ENCODE measurements at regions not wholly inside any gene's neighbourhood (a gene's known extent, or its start where the extent isn't known, plus 50 kb on each side); places are given as distances from the start of the nearest gene placed in this dataset.

GRCh38 chr3:177536873-177537272 lies 339.6 kb upstream of the TBL1XR1 start:
- peak; percentile 71 for DNase-seq (ENCODE audit: low spot score)

GRCh38 chr3:177537612-177538011 lies 340.3 kb upstream of the TBL1XR1 start:
- DNase-seq (ENCODE audit: low spot score), result no peak

- DNase-seq (ENCODE audit: low spot score), result peak; percentile 77
These were observed 340.9 kb upstream of the TBL1XR1 start for GRCh38 chr3:177538048-177538749.

GRCh38 chr3:177538750-177539730 lies 341.8 kb upstream of the TBL1XR1 start:
- no peak for DNase-seq (ENCODE audit: low spot score)

- no peak for DNase-seq (ENCODE audit: low spot score)
These were observed 344.3 kb upstream of the TBL1XR1 start for GRCh38 chr3:177541541-177541940.

- DNase-seq (ENCODE audit: low spot score), result no peak
These were observed 348.7 kb upstream of the TBL1XR1 start for GRCh38 chr3:177545964-177546363.

- DNase-seq (ENCODE audit: low spot score), result no peak
These were observed 350.5 kb upstream of the TBL1XR1 start for GRCh38 chr3:177547711-177548350.

GRCh38 chr3:177550667-177551066 lies 353.4 kb upstream of the TBL1XR1 start:
- no peak for DNase-seq (ENCODE audit: low spot score)

- DNase-seq (ENCODE audit: low spot score), result no peak
These were observed 354.2 kb upstream of the TBL1XR1 start for GRCh38 chr3:177551431-177551836.

- DNase-seq (ENCODE audit: low spot score), result no peak
These were observed 354.8 kb upstream of the TBL1XR1 start for GRCh38 chr3:177552051-177552450.

GRCh38 chr3:177553012-177553411 lies 355.7 kb upstream of the TBL1XR1 start:
- peak; percentile 28 for DNase-seq (ENCODE audit: low spot score)

GRCh38 chr3:177553579-177553978 lies 356.3 kb upstream of the TBL1XR1 start:
- DNase-seq (ENCODE audit: low spot score), result peak; percentile 78

- no peak for DNase-seq (ENCODE audit: low spot score)
These were observed 357.8 kb upstream of the TBL1XR1 start for GRCh38 chr3:177554895-177555759.

- no peak for DNase-seq (ENCODE audit: low spot score)
These were observed 360.3 kb upstream of the TBL1XR1 start for GRCh38 chr3:177557548-177557947.

- DNase-seq (ENCODE audit: low spot score), result no peak
These were observed 364.1 kb upstream of the TBL1XR1 start for GRCh38 chr3:177561365-177561764.

- no peak for DNase-seq (ENCODE audit: low spot score)
These were observed 364.6 kb upstream of the TBL1XR1 start for GRCh38 chr3:177561769-177562392.

GRCh38 chr3:177563243-177563780 lies 366.0 kb upstream of the TBL1XR1 start:
- DNase-seq (ENCODE audit: low spot score), result no peak

GRCh38 chr3:177563792-177564191 lies 366.5 kb upstream of the TBL1XR1 start:
- no peak for DNase-seq (ENCODE audit: low spot score)

- DNase-seq (ENCODE audit: low spot score), result no peak
These were observed 368.7 kb upstream of the TBL1XR1 start for GRCh38 chr3:177565981-177566380.

- no peak for DNase-seq (ENCODE audit: low spot score)
These were observed 370.6 kb upstream of the TBL1XR1 start for GRCh38 chr3:177567833-177568232.

GRCh38 chr3:177569193-177569592 lies 371.9 kb upstream of the TBL1XR1 start:
- DNase-seq (ENCODE audit: low spot score), result no peak

All from pons (tissue), 1 donor.